ENCODE measurements at regions not wholly inside any gene's neighbourhood (a gene's known extent, or its start where the extent isn't known, plus 50 kb on each side); places are given as distances from the start of the nearest gene placed in this dataset.
"Not testable (repeated sequence)": the region's sequence is repeated elsewhere in the genome, so short reads cannot be mapped to it uniquely, and the experiment has no call there.

DNA sequence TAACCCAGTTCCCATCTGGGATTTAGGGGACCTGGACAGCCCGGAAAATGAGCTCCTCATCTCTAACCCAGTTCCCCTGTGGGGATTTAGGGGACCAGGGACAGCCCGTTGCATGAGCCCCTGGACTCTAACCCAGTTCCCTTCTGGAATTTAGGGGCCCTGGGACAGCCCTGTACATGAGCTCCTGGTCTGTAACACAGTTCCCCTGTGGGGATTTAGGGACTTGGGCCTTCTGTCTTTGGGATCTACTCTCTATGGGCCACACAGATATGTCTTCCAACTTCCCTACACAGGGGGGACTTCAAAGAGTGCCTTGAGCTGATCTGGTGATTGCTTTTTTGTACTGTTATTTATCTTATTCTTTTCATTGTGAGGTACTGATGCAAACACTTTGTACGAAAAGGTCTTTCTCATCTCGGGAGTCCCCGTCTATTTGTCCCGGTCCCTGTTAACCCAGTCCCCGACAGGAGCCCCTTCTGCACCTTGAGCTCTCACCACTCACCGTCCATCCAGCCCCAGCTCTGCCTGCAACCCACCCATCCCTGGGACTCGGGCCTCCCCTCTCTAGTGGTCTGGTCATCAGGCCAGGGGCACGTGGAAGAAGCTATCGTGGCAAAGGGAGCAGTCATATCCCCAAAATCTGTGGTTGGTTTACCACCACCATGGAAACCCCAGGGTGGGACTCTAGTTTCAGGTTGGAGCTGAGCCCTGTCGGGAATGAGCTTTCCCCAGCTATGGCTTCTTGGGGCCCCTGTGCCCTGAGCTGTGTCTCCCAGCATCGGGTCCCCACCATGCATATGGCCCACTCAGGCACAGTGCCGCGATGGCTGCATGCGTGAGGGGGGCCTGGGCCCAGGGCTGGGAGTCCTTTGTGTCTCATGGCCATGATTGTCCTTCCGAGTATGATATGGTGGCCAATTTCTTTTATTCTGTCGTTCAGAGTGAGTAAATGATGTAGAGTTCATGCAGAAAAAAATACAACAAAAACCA, 270.4 kb upstream of the PLCXD1 start:
- DNase-seq, result not testable (repeated sequence)

DNA sequence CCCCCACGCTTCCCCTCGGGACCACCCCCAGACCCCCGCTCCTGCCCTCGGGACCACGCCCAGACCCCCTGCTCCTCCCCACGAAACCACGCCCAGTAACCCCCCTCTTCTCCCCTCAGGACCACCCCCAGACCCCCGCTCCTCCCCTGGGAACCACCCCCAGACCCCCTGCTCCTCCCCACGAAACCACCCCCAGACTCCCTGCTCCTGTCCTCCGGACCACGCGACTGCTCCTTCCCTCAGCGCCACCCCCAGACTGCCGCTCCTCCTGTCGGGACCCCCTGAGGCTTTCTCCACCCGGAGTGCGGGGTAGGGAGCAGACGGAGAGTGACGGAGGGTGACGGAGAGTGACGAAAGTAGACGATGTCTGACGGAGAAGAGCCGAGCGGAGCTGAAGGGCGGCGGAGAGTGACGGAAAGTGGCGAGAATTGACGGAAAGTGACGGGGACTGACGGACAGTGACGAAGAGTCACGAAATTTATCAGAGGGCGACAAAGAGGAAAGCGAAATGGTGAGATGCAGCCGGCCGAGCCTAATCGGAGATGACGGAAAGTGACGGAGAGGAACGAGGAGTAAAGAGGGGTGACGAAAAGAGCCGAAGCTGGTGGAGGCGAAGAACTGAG, 267.2 kb upstream of the PLCXD1 start:
- DNase-seq, result not testable (repeated sequence)

DNA sequence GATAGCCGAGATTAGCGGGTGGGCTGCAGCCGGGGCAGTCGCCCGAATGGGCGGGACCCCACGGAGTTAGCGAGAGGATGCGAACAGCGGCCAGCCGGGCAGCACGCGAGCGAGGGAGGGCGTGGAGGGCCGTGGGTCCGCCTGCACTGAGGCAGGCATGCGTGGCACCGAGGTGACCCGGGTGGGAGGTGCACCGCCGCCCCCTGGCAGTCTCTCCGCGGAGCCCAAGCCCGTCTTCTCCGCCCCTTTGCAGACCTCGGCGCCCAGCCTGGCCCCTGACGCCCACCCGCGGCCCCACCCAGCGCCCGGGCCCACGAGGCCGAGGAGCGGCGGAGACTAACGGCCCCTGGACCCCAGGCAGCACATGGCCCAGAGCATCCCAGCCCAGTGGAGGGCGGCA, 266.7 kb upstream of the PLCXD1 start:
- not testable (repeated sequence) for DNase-seq

DNA sequence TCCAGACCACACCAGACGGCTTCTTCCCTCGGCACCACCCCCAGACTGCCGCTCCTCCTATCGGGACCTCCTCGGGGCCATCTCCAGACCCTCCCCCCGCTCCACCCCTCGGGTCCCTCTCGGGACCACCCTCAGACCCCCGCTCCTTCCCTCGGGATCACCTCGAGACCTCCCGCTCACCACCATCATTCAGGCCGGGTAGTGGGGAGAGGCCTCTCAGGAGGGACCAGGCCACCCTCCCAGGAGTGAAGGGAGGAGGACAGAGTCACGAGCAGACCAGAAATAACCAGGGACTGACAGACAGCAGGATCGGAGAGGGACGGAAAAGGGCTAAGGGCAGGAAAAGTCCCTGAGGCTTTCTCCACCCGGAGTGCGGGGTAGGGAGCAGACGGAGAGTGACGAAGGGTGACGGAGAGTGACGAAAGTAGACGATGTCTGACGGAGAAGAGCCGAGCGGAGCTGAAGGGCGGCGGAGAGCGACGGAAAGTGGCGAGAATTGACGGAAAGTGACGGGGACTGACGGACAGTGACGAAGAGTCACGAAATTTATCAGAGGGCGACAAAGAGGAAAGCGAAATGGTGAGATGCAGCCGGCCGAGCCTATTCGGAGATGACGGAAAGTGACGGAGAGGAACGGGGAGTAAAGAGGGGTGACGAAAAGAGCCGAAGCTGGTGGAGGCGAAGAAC, 262.3 kb upstream of the PLCXD1 start:
- peak in 3 of 5 donors; percentile 27 to 56 (median 31) for DNase-seq

DNA sequence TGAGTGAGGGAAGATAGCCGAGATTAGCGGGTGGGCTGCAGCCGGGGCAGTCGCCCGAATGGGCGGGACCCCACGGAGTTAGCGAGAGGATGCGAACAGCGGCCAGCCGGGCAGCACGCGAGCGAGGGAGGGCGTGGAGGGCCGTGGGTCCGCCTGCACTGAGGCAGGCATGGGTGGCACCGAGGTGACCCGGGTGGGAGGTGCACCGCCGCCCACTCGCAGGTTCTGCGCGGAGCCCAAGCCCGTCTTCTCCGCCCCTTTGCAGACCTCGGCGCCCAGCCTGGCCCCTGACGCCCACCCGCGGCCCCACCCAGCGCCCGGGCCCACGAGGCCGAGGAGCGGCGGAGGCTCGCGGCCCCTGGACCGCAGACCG, 261.7 kb upstream of the PLCXD1 start:
- DNase-seq, result not testable (repeated sequence)

DNA sequence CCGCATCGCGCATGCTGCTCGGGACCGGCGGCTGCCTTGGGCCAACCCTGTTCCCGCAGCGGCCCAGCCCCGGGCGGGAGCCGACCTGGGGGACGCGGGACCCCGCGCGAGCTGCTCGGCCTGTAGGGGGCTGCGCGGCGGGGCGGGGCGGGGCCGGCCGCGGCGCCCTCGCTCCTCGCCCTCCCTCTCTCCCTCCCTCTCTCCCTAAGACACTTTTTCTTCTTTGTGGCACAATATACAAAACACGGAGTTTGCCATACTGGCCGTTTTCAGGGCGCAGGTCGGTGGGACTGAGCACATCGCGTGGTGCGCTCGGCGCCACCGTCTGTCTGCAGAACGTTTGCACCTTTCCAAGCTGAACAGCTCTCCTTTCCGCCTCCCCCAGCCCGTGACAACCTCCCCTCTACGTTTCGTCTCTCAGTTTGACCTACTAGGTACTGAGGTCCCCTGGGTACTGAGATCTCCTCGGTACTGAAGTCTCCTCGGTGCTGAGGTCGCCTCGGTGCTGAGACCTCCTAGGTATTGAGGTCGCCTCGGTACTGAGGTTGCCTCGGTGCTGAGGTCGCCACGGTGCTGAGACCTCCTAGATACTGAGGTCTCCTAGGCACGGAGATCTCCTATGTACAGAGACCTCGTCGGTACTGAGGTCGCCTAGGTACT, 261.1 kb upstream of the PLCXD1 start:
- peak in 1 of 5 donors; percentile 1 for DNase-seq

DNA sequence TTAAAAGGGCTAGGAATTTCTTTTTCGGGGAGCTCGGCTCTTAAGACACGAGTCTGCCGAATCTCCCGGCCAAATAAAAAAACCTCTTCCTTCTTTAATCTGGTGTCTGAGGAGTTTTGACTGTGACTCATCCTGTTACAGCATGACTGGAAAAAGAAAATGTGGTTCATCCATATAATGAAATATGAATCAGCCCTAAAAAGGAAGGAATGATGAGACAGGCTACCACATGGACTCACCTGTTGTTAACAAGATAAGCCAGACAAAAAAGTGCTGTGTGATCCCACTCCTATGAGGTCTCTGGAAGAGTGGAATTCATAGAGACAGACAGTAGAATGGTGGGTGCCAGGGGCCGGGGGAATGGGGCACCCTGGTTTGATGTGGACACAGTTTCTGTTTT, 257.0 kb upstream of the PLCXD1 start:
- DNase-seq, result not testable (repeated sequence)

Data from T-helper 1 cell (primary cell).